ENCODE measurements at regions not wholly inside any gene's neighbourhood (a gene's known extent, or its start where the extent isn't known, plus 50 kb on each side); places are given as distances from the start of the nearest gene placed in this dataset.

DNA sequence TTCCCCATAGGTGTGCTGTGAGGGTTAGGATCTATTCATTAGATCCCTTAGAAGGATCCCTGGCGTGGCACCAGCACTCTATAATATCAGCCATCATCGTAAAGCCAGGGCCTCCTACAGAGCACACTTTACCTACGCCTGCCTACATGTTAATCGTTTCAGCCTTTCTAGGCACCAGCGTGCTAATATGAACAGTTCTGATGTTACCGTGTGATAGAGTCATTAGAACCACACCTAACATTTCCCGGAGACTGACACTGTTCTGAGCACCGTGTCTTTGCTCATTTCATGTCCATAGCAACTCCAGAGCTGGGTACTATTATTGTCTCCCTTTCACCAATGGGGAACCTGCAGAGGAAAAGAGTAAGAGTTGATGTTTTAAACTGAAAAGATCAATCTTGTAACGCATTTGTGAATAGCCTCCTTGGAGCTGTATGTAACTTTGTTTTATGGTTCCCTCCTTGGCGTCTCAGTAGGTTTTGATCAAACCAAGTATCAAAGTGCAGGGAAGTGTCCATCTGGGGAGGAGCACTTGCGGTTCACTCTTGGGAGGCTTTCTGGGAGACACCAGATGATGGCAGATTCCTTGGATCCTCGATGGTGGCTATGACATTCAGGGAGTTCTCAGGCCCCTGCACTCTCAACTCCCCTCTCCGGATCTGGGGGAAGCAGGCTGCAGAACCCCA, 73.8 kb upstream of the KCNG1 start:
- TF ChIP-seq, protein P1, sequence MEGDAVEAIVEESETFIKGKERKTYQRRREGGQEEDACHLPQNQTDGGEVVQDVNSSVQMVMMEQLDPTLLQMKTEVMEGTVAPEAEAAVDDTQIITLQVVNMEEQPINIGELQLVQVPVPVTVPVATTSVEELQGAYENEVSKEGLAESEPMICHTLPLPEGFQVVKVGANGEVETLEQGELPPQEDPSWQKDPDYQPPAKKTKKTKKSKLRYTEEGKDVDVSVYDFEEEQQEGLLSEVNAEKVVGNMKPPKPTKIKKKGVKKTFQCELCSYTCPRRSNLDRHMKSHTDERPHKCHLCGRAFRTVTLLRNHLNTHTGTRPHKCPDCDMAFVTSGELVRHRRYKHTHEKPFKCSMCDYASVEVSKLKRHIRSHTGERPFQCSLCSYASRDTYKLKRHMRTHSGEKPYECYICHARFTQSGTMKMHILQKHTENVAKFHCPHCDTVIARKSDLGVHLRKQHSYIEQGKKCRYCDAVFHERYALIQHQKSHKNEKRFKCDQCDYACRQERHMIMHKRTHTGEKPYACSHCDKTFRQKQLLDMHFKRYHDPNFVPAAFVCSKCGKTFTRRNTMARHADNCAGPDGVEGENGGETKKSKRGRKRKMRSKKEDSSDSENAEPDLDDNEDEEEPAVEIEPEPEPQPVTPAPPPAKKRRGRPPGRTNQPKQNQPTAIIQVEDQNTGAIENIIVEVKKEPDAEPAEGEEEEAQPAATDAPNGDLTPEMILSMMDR (IDR thresholded peaks at IDR 0.05) = no peak
- TF ChIP-seq POLR2A (IDR thresholded peaks at IDR 0.05; ENCODE audit: low read depth) (no peak), EP300 (IDR thresholded peaks at IDR 0.05) (no peak)

Measured in esophagus muscularis mucosa (tissue), 4 donors.